AG09309 (cell line): ENCODE measurements at regions not wholly inside any gene's neighbourhood (a gene's known extent, or its start where the extent isn't known, plus 50 kb on each side); places are given as distances from the start of the nearest gene placed in this dataset.
A peak's percentile ranks its signal among the peaks of the same experiment; 100 is the strongest.
"Not testable (repeated sequence)": the region's sequence is repeated elsewhere in the genome, so short reads cannot be mapped to it uniquely, and the experiment has no call there.

ENCODE experiments used
- DNase-seq: peaks from one replicate; pipeline ENCODE4 v3.0.0-alpha.2; 2010; ENCODE audit warnings: low read depth
- H3K4me3 ChIP-seq: 2 replicates; pipeline ENCODE4 v1.5.1; 2011; ENCODE audit warnings: mild to moderate bottlenecking, low read depth, low read length, moderate library complexity; ENCODE audit not compliant: control insufficient read depth
- CTCF ChIP-seq: IDR thresholded peaks from 2 replicates; pipeline ENCODE4 v1.5.1; 2011; ENCODE audit warnings: mild to moderate bottlenecking, low read depth, low read length, inconsistent platforms; ENCODE audit not compliant: insufficient read depth, control insufficient read depth; ENCODE audit errors: missing control alignments

- no peak overlapping the region for H3K4me3 ChIP-seq
- no peak for TF ChIP-seq CTCF
- no peak for DNase-seq
Measured at GRCh38 chr1:38507563-38507962, 352.0 kb downstream of the RRAGC start.

GRCh38 chr1:38505944-38506343, 353.6 kb downstream of the RRAGC start:
- TF ChIP-seq CTCF: no peak
- DNase-seq: no peak
- no peak overlapping the region for H3K4me3 ChIP-seq

- no peak for TF ChIP-seq CTCF
- H3K4me3 ChIP-seq: no peak overlapping the region
- no peak for DNase-seq
Measured at GRCh38 chr1:38502758-38503157, 356.8 kb downstream of the RRAGC start.

- DNase-seq: no peak
- H3K4me3 ChIP-seq: no peak overlapping the region
- no peak for TF ChIP-seq CTCF
Measured at GRCh38 chr1:38500891-38501290, 358.7 kb downstream of the RRAGC start.

- no peak overlapping the region for H3K4me3 ChIP-seq
- TF ChIP-seq CTCF: peak; percentile 31
- DNase-seq: no peak
Measured at GRCh38 chr1:38500352-38500751, 359.2 kb downstream of the RRAGC start.

- H3K4me3 ChIP-seq: no peak overlapping the region
- TF ChIP-seq CTCF: no peak
- DNase-seq: no peak
Measured at GRCh38 chr1:38498686-38499085, 360.9 kb downstream of the RRAGC start.

- no peak for DNase-seq
- H3K4me3 ChIP-seq: no peak overlapping the region
- TF ChIP-seq CTCF: no peak
Measured at GRCh38 chr1:38497921-38498656, 361.5 kb downstream of the RRAGC start.

GRCh38 chr1:38493306-38493705, 366.3 kb downstream of the RRAGC start:
- not testable (repeated sequence) for DNase-seq, H3K4me3 ChIP-seq
